K562 (cell line): ENCODE measurements at regions not wholly inside any gene's neighbourhood (a gene's known extent, or its start where the extent isn't known, plus 50 kb on each side); places are given as distances from the start of the nearest gene placed in this dataset.

Source experiments
- ATAC-seq: fragments of 200-7000 bp; cut with Tn5 transposase; 3 replicates; pipeline ENCODE4 v1.9.1; 2020; ENCODE audit warnings: moderate library complexity
- BruUV-seq: library from RNA; stranded (reverse); fragments of 400-500 nt; replicated peaks from 2 replicates; lab custom pipeline; 2021; lab: Mats Ljungman, UMichigan
- CTCF ChIA-PET: fragments of 300-600 bp; formaldehyde crosslinking; extraction: SDS; loops from one replicate; lab custom pipeline; 2021; ENCODE audit warnings: low intra/inter-chr PET ratio; lab: Yijun Ruan, JAX
- POLR2A ChIA-PET: fragments of 300-600, 350-650 bp; sonication (Branson Sonifier 250); formaldehyde crosslinking; extraction: SDS; loops from one replicate; lab custom pipeline; 2021; ENCODE audit warnings: antibody characterized with exemption, inconsistent platforms; lab: Yijun Ruan, JAX
- DNase-seq, 4 experiments: peaks; one replicate each; pipeline versions ENCODE4 v3.0.0 to v3.0.0-alpha.2; 2011 to 2018; ENCODE audit warnings: low spot score in 3 of 4, mixed read lengths in 3 of 4; ENCODE audit errors: extremely low read depth in 1 of 4
- FAIRE-seq: peaks from 2 replicates; lab custom pipeline; 2011; peaks lifted over from hg19 to GRCh38; lab: Jason Lieb, UNC
- H2AFZ ChIP-seq: 2 replicates; pipeline ENCODE4 v1.6.0; 2011; ENCODE audit warnings: low read depth, low read length, control low read depth, inconsistent platforms
- H3K27ac ChIP-seq: fragments of 200-600 bp; 3 replicates; pipeline ENCODE4 v1.8.0; 2011; ENCODE audit warnings: low read depth, mild to moderate bottlenecking, control low read depth, inconsistent platforms, low read length, moderate library complexity, mixed read lengths; ENCODE audit errors: extremely low read depth
- H3K27me3 ChIP-seq, 2 experiments: fragments of 300-600 bp in 1 of 2; 2 replicates in 1 of 2; 3 replicates in 1 of 2; pipeline versions ENCODE4 v1.6.0 to v1.8.0; 2011; ENCODE audit warnings: inconsistent platforms in 2 of 2, low read length in 2 of 2, mild to moderate bottlenecking in 1 of 2, mixed read lengths in 1 of 2, moderate library complexity in 1 of 2; ENCODE audit not compliant: control insufficient read depth in 2 of 2, insufficient read depth in 2 of 2
- H3K36me3 ChIP-seq: fragments of 300-600 bp; 3 replicates; pipeline ENCODE4 v1.8.0; 2011; ENCODE audit warnings: mild to moderate bottlenecking, low read length, inconsistent platforms; ENCODE audit not compliant: control insufficient read depth, insufficient read depth
- H3K4me1 ChIP-seq, 2 experiments: fragments of 200-600 bp in 1 of 2; replicated peaks in 1 of 2; 2 replicates in 1 of 2; 3 replicates in 1 of 2; pipeline versions ENCODE4 v1.5.1 to v1.8.0; 2011; ENCODE audit warnings: inconsistent platforms in 2 of 2, low read length in 2 of 2, mild to moderate bottlenecking in 1 of 2, mixed read lengths in 1 of 2, moderate library complexity in 1 of 2; ENCODE audit not compliant: control insufficient read depth in 2 of 2, insufficient read depth in 2 of 2
- H3K4me2 ChIP-seq: 2 replicates; pipeline ENCODE4 v1.6.1; 2011; ENCODE audit warnings: low read length, control low read depth, inconsistent platforms, mixed read lengths; ENCODE audit not compliant: insufficient read depth
- H3K4me3 ChIP-seq: fragments of 200-600 bp; sonication (generic), shearing (Covaris generic); 2 replicates; pipeline ENCODE4 v1.5.1; 2016; ENCODE audit warnings: control low read depth, inconsistent platforms
- H3K79me2 ChIP-seq: fragments of 200-600 bp; 3 replicates; pipeline ENCODE4 v1.8.0; 2011; ENCODE audit warnings: low read length, inconsistent platforms; ENCODE audit not compliant: control insufficient read depth, insufficient read depth
- H3K9ac ChIP-seq, 2 experiments: 2 replicates each; pipeline versions ENCODE4 v1.6.0 to v1.6.1; 2011; ENCODE audit warnings: low read depth in 2 of 2, low read length in 2 of 2, control low read depth in 1 of 2, inconsistent platforms in 1 of 2, mild to moderate bottlenecking in 1 of 2, mixed read lengths in 1 of 2; ENCODE audit not compliant: insufficient read depth in 1 of 2
- H3K9me1 ChIP-seq: one replicate; pipeline ENCODE4 v1.6.0; 2011; ENCODE audit warnings: inconsistent platforms, mild to moderate bottlenecking, low read length, moderate library complexity; ENCODE audit not compliant: control insufficient read depth, insufficient read depth
- H3K9me3 ChIP-seq: replicated peaks from 2 replicates; pipeline ENCODE4 v1.5.1; 2011; ENCODE audit warnings: low read depth, low read length, inconsistent platforms; ENCODE audit not compliant: control insufficient read depth, insufficient read depth
- H4K20me1 ChIP-seq: replicated peaks from 2 replicates; pipeline ENCODE4 v1.6.1; 2011; ENCODE audit warnings: low read length, inconsistent platforms, mixed read lengths; ENCODE audit not compliant: control insufficient read depth, insufficient read depth
- RAD21 ChIP-seq, 2 experiments: fragments of 250-450 bp in 1 of 2; fragments of 450-650 bp in 1 of 2; sonication (Bioruptor Pico) in 1 of 2; formaldehyde crosslinking in 1 of 2; IDR thresholded peaks in 1 of 2; conservative IDR thresholded peaks in 1 of 2; 2 replicates each; pipeline versions ENCODE4 v1.4.0 to v1.8.0; 2020 to 2022; ENCODE audit warnings: mild to moderate bottlenecking in 2 of 2, moderate library complexity in 1 of 2
- in situ Hi-C: fragments of 300-500 bp; cut with MboI; formaldehyde crosslinking; loops from 4 replicates; pipeline ENCODE4 v1.15.0; 2018; ENCODE audit warnings: inconsistent platforms, mixed read lengths
- intact Hi-C: fragments of 100-400 bp; cut with micrococcal nuclease; formaldehyde crosslinking; loops from 2 replicates; pipeline ENCODE4 v1.14.2; 2022
- TF ChIP-seq, protein P1 (sequence below), 2 experiments: fragments of 450-650 bp in 1 of 2; sonication (generic) in 1 of 2; formaldehyde crosslinking; conservative IDR thresholded peaks; 2 replicates each; pipeline versions ENCODE4 v1.4.0 to v1.8.1; 2020 to 2022; ENCODE audit warnings: mild to moderate bottlenecking in 1 of 2, missing genetic modification reagents in 1 of 2
- TF ChIP-seq, protein P2 (sequence below): sonication (generic); IDR thresholded peaks from 2 replicates; pipeline ENCODE4 v1.6.1; 2016
- TF ChIP-seq, protein P3 (sequence below): fragments of 450-650 bp; formaldehyde crosslinking; IDR thresholded peaks from 2 replicates; pipeline ENCODE4 v1.4.0; 2022; ENCODE audit warnings: missing genetic modification characterization

DNA sequence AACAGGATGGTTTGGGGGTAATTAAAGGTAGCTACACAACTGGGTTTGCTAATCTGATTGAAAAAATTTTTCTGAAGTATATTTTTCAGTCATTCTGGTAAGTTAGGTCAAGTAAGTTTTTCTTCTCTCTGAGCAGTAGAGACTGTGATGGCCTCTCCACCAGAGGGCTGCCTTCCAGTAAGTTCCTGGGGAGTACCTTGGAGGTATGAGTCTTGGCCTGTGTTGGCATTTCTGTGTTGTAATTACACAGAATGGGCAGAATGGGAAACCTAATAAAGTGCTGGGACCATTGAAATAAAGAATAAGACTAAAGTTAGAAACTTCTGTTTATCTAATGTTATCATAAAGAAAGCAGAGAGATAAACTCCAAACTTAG lies 430.8 kb downstream of the ARHGEF28 start:
- ATAC-seq (no peak), FAIRE-seq (no peak), DNase-seq (peak in 1 of 4 experiments; percentile 1)
- Histone ChIP-seq H2AFZ (no peak overlapping the region), H3K4me3 (no peak overlapping the region), H3K9me3 (no peaks in the 10 kb centered on the region), H3K79me2 (no peaks in the 10 kb centered on the region), H3K27ac (no peak overlapping the region), H3K36me3 (no peaks in the 10 kb centered on the region), H3K4me1 (no peaks in the 10 kb centered on the region), H3K9me1 (no peaks in the 10 kb centered on the region), H4K20me1 (no peaks in the 10 kb centered on the region), H3K27me3 (peaks cover 0 to 7% of the 10 kb centered on the region in 2 experiments; a peak in 3 of 5 replicates), H3K4me2 (no peak overlapping the region), H3K9ac (no peak overlapping the region)
- TF ChIP-seq, protein P1, sequence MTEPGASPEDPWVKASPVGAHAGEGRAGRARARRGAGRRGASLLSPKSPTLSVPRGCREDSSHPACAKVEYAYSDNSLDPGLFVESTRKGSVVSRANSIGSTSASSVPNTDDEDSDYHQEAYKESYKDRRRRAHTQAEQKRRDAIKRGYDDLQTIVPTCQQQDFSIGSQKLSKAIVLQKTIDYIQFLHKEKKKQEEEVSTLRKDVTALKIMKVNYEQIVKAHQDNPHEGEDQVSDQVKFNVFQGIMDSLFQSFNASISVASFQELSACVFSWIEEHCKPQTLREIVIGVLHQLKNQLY (CRISPR knock-in tag; conservative IDR thresholded peaks at IDR 0.05), result no peak
- TF ChIP-seq, protein P2, sequence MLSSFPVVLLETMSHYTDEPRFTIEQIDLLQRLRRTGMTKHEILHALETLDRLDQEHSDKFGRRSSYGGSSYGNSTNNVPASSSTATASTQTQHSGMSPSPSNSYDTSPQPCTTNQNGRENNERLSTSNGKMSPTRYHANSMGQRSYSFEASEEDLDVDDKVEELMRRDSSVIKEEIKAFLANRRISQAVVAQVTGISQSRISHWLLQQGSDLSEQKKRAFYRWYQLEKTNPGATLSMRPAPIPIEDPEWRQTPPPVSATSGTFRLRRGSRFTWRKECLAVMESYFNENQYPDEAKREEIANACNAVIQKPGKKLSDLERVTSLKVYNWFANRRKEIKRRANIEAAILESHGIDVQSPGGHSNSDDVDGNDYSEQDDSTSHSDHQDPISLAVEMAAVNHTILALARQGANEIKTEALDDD, result no peak
- TF ChIP-seq RAD21 (CRISPR knock-in tag; conservative IDR thresholded peaks at IDR 0.05 in 1 of 2, IDR thresholded peaks at IDR 0.05 in 1 of 2), result peak in 1 of 2 experiments; percentile 37; a peak in 2 of 4 replicates
- TF ChIP-seq, protein P3, sequence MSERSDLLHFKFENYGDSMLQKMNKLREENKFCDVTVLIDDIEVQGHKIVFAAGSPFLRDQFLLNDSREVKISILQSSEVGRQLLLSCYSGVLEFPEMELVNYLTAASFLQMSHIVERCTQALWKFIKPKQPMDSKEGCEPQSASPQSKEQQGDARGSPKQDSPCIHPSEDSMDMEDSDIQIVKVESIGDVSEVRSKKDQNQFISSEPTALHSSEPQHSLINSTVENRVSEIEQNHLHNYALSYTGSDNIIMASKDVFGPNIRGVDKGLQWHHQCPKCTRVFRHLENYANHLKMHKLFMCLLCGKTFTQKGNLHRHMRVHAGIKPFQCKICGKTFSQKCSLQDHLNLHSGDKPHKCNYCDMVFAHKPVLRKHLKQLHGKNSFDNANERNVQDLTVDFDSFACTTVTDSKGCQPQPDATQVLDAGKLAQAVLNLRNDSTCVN (CRISPR knock-in tag), result no peak
- intact Hi-C loops (no loop called here), in situ Hi-C loops (no loop called here)
- no TSS peak for BruUV-seq
- ChIA-PET CTCF (no interaction called here), POLR2A (interaction anchor here (0.7 kb wide), 1 partner anchor 126 kb away, joined by 3 read pairs; no protein-coding TSS in a partner anchor)
